ENCODE measurements at regions not wholly inside any gene's neighbourhood (a gene's known extent, or its start where the extent isn't known, plus 50 kb on each side); places are given as distances from the start of the nearest gene placed in this dataset.

DNA sequence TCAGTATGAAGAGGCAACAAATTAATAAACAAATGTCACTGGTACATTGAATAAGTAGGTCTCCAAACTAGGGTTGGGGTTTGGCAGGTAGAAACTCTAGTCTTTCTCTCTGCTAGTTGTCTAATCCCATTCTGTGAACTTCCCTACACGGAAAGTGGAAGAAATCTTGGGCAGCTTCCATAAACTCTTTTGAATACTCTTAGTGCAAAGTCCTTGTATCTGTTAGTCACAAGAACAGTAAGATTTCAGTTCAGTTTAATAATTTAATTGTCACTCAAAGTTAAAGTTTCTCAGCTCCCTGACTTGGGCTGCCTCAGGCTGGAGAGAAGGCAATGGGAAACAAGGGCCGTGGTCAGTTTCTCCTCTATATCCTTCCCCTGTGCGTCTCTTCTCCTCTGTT, 135.4 kb upstream of the MDM1 start (continued):
- TF ChIP-seq, protein P1, sequence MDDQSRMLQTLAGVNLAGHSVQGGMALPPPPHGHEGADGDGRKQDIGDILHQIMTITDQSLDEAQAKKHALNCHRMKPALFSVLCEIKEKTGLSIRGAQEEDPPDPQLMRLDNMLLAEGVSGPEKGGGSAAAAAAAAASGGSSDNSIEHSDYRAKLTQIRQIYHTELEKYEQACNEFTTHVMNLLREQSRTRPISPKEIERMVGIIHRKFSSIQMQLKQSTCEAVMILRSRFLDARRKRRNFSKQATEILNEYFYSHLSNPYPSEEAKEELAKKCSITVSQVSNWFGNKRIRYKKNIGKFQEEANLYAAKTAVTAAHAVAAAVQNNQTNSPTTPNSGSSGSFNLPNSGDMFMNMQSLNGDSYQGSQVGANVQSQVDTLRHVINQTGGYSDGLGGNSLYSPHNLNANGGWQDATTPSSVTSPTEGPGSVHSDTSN (CRISPR knock-in tag; IDR thresholded peaks at IDR 0.05): no peak
- TF ChIP-seq, protein P2, sequence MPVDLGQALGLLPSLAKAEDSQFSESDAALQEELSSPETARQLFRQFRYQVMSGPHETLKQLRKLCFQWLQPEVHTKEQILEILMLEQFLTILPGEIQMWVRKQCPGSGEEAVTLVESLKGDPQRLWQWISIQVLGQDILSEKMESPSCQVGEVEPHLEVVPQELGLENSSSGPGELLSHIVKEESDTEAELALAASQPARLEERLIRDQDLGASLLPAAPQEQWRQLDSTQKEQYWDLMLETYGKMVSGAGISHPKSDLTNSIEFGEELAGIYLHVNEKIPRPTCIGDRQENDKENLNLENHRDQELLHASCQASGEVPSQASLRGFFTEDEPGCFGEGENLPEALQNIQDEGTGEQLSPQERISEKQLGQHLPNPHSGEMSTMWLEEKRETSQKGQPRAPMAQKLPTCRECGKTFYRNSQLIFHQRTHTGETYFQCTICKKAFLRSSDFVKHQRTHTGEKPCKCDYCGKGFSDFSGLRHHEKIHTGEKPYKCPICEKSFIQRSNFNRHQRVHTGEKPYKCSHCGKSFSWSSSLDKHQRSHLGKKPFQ (tag by site-specific recombination; IDR thresholded peaks at IDR 0.05): no peak

DNA sequence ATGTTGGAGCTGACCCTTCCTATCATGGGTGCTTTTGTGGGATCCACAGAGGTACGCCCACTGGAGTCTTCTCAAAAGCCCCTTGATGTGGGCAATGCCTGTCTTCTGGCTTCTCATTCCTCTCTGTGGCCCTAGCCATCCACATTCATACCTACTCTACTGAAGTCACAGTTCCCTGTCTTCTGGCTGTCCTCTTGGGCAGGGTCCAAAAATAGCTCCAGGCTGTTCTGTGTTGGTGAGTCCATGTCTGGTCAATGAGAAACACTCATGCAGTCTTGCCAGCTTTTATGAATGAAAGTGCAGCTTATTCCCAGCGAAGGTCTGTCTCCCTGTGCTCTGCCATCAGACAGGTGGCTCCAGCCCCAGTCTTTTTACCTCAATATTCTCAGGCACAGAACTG, 135.9 kb upstream of the MDM1 start:
- TF ChIP-seq SETDB1 (IDR thresholded peaks at IDR 0.05; ENCODE audit: insufficient read length, low read length): no peak
- TF ChIP-seq ZNF629 (tag by site-specific recombination; IDR thresholded peaks at IDR 0.05): no peak
- no peak for TF ChIP-seq ZNF416 (tag by site-specific recombination; IDR thresholded peaks at IDR 0.05)
- no peak for TF ChIP-seq ZBTB1 (tag by site-specific recombination; IDR thresholded peaks at IDR 0.05)
- no peak for TF ChIP-seq GLI2 (tag by site-specific recombination; IDR thresholded peaks at IDR 0.05; ENCODE audit: borderline replicate concordance, low read depth)
- no peak for TF ChIP-seq ZNF623 (tag by site-specific recombination; IDR thresholded peaks at IDR 0.05)
- no peak for TF ChIP-seq OSR2 (tag by site-specific recombination; IDR thresholded peaks at IDR 0.05)
- no peak for TF ChIP-seq ZNF707 (tag by site-specific recombination; IDR thresholded peaks at IDR 0.05)
- no peak for TF ChIP-seq IKZF3 (tag by site-specific recombination; IDR thresholded peaks at IDR 0.05)
- TF ChIP-seq ZEB2 (tag by site-specific recombination; IDR thresholded peaks at IDR 0.05): no peak
- TF ChIP-seq, protein P3, sequence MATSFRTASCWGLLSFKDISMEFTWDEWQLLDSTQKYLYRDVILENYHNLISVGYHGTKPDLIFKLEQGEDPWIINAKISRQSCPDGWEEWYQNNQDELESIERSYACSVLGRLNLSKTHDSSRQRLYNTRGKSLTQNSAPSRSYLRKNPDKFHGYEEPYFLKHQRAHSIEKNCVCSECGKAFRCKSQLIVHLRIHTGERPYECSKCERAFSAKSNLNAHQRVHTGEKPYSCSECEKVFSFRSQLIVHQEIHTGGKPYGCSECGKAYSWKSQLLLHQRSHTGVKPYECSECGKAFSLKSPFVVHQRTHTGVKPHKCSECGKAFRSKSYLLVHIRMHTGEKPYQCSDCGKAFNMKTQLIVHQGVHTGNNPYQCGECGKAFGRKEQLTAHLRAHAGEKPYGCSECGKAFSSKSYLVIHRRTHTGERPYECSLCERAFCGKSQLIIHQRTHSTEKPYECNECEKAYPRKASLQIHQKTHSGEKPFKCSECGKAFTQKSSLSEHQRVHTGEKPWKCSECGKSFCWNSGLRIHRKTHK (tag by site-specific recombination; IDR thresholded peaks at IDR 0.05): no peak
- no peak for TF ChIP-seq SP3 (tag by site-specific recombination; IDR thresholded peaks at IDR 0.05)
- TF ChIP-seq ZNF221 (tag by site-specific recombination; IDR thresholded peaks at IDR 0.05; ENCODE audit: borderline replicate concordance): no peak
- TF ChIP-seq, protein P4, sequence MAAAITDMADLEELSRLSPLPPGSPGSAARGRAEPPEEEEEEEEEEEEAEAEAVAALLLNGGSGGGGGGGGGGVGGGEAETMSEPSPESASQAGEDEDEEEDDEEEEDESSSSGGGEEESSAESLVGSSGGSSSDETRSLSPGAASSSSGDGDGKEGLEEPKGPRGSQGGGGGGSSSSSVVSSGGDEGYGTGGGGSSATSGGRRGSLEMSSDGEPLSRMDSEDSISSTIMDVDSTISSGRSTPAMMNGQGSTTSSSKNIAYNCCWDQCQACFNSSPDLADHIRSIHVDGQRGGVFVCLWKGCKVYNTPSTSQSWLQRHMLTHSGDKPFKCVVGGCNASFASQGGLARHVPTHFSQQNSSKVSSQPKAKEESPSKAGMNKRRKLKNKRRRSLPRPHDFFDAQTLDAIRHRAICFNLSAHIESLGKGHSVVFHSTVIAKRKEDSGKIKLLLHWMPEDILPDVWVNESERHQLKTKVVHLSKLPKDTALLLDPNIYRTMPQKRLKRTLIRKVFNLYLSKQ (tag by site-specific recombination; IDR thresholded peaks at IDR 0.05; ENCODE audit: borderline replicate concordance): no peak
- no peak for TF ChIP-seq ZNF677 (tag by site-specific recombination; IDR thresholded peaks at IDR 0.05)
- no peak for TF ChIP-seq GFI1B (tag by site-specific recombination; IDR thresholded peaks at IDR 0.05)
- TF ChIP-seq, protein P5, sequence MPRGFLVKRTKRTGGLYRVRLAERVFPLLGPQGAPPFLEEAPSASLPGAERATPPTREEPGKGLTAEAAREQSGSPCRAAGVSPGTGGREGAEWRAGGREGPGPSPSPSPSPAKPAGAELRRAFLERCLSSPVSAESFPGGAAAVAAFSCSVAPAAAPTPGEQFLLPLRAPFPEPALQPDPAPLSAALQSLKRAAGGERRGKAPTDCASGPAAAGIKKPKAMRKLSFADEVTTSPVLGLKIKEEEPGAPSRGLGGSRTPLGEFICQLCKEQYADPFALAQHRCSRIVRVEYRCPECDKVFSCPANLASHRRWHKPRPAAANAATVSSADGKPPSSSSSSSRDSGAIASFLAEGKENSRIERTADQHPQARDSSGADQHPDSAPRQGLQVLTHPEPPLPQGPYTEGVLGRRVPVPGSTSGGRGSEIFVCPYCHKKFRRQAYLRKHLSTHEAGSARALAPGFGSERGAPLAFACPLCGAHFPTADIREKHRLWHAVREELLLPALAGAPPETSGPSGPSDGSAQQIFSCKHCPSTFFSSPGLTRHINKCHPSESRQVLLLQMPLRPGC (tag by site-specific recombination; IDR thresholded peaks at IDR 0.05): no peak
- TF ChIP-seq, protein P6, sequence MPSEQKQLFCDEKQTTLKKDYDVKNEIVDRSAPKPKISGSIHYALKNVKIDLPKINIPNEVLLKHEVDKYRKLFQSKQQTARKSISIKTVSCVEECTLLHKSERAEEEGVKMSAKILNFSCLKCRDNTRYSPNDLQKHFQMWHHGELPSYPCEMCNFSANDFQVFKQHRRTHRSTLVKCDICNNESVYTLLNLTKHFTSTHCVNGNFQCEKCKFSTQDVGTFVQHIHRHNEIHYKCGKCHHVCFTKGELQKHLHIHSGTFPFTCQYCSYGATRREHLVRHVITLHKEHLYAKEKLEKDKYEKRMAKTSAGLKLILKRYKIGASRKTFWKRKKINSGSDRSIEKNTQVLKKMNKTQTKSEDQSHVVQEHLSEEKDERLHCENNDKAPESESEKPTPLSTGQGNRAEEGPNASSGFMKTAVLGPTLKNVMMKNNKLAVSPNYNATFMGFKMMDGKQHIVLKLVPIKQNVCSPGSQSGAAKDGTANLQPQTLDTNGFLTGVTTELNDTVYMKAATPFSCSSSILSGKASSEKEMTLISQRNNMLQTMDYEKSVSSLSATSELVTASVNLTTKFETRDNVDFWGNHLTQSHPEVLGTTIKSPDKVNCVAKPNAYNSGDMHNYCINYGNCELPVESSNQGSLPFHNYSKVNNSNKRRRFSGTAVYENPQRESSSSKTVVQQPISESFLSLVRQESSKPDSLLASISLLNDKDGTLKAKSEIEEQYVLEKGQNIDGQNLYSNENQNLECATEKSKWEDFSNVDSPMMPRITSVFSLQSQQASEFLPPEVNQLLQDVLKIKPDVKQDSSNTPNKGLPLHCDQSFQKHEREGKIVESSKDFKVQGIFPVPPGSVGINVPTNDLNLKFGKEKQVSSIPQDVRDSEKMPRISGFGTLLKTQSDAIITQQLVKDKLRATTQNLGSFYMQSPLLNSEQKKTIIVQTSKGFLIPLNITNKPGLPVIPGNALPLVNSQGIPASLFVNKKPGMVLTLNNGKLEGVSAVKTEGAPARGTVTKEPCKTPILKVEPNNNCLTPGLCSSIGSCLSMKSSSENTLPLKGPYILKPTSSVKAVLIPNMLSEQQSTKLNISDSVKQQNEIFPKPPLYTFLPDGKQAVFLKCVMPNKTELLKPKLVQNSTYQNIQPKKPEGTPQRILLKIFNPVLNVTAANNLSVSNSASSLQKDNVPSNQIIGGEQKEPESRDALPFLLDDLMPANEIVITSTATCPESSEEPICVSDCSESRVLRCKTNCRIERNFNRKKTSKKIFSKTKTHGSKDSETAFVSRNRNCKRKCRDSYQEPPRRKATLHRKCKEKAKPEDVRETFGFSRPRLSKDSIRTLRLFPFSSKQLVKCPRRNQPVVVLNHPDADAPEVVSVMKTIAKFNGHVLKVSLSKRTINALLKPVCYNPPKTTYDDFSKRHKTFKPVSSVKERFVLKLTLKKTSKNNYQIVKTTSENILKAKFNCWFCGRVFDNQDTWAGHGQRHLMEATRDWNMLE (tag by site-specific recombination; conservative IDR thresholded peaks at IDR 0.05; ENCODE audit: low read depth): no peak
- TF ChIP-seq ZNF16 (tag by site-specific recombination; IDR thresholded peaks at IDR 0.05; ENCODE audit: low read depth): no peak
- Histone ChIP-seq H3K4me1 (ENCODE audit: control insufficient read depth, insufficient read depth, low read length) (no peaks in the 10 kb centered on the region), H3K36me3 (ENCODE audit: control insufficient read depth in 2 of 2, insufficient read depth in 1 of 2, low read length in 2 of 2) (no peaks in the 10 kb centered on the region), H3K27ac (ENCODE audit: extremely low read depth, low read depth, low read length) (no peak overlapping the region), H3K4me3 (ENCODE audit: low read depth, low read length) (no peak overlapping the region), H3K9me3 (ENCODE audit: control insufficient read depth, insufficient read depth, low read depth, low read length) (no peaks in the 10 kb centered on the region)
- ChIA-PET CTCF (no interaction called here), POLR2A (no interaction called here)

All from HEK293 (cell line).